Caco-2 (cell line): ENCODE measurements at regions not wholly inside any gene's neighbourhood (a gene's known extent, or its start where the extent isn't known, plus 50 kb on each side); places are given as distances from the start of the nearest gene placed in this dataset. TPM values are rescaled to one million over a fixed set of nuclear protein-coding genes. Genes with fewer than 3 reads are reported as not detected.

Experiments
- BruUV-seq: library from RNA; stranded (reverse); fragments of 400-500 nt; replicated peaks from 2 replicates; lab custom pipeline; 2021; lab: Mats Ljungman, UMichigan
- CTCF ChIA-PET: fragments of 300-600 bp; sonication (Branson Sonifier 250); formaldehyde crosslinking; loops from one replicate; lab custom pipeline; 2022; ENCODE audit warnings: antibody characterized with exemption; lab: Charles Lee
- POLR2A ChIA-PET: fragments of 300-600 bp; sonication (Branson Sonifier 250); formaldehyde crosslinking; loops from one replicate; lab custom pipeline; 2022; ENCODE audit warnings: antibody characterized with exemption; lab: Charles Lee
- DNase-seq, 2 experiments: peaks; one replicate each; pipeline versions ENCODE4 v3.0.0 to v3.0.0-alpha.2; 2020 to 2022
- H3K27me3 ChIP-seq: replicated peaks from 2 replicates; pipeline ENCODE4 v1.6.0; 2011; ENCODE audit warnings: low read length; ENCODE audit not compliant: control insufficient read depth, insufficient read depth
- H3K36me3 ChIP-seq: 2 replicates; pipeline ENCODE4 v1.5.1; 2011; ENCODE audit warnings: low read length; ENCODE audit not compliant: control insufficient read depth, insufficient read depth
- H3K4me1 ChIP-seq: fragments of 250-450 bp; sonication (Bioruptor Pico); 2 replicates; pipeline ENCODE4 v1.5.1; 2020; ENCODE audit warnings: mild to moderate bottlenecking
- H3K4me3 ChIP-seq: 2 replicates; pipeline ENCODE4 v1.5.1; 2011; ENCODE audit warnings: low read depth, mild to moderate bottlenecking, control low read depth, low read length
- H3K9me3 ChIP-seq: fragments of 250-450 bp; sonication (Bioruptor Pico); 2 replicates; pipeline ENCODE4 v1.5.1; 2020; ENCODE audit warnings: mild to moderate bottlenecking, moderate library complexity
- H3K27ac Mint-ChIP-seq: one replicate; pipeline ENCODE4 v1.8.0; 2022; ENCODE audit warnings: mixed read lengths; ENCODE audit not compliant: unreplicated experiment
- H3K27me3 Mint-ChIP-seq: one replicate; pipeline ENCODE4 v1.8.0; 2022; ENCODE audit warnings: mixed read lengths; ENCODE audit not compliant: insufficient read depth, unreplicated experiment
- H3K36me3 Mint-ChIP-seq: one replicate; pipeline ENCODE4 v1.8.0; 2022; ENCODE audit warnings: mild to moderate bottlenecking, mixed read lengths; ENCODE audit not compliant: insufficient read depth, unreplicated experiment
- H3K4me1 Mint-ChIP-seq: one replicate; pipeline ENCODE4 v1.8.0; 2022; ENCODE audit warnings: low read depth, mixed read lengths; ENCODE audit not compliant: unreplicated experiment
- H3K4me3 Mint-ChIP-seq: one replicate; pipeline ENCODE4 v1.8.0; 2022; ENCODE audit warnings: mild to moderate bottlenecking, moderate library complexity, mixed read lengths; ENCODE audit not compliant: unreplicated experiment
- H3K9me3 Mint-ChIP-seq: one replicate; pipeline ENCODE4 v1.8.0; 2022; ENCODE audit warnings: mixed read lengths; ENCODE audit not compliant: unreplicated experiment
- CTCF ChIP-seq, 2 experiments: fragments of 200-600 bp in 1 of 2; IDR thresholded peaks; 1 replicate in 1 of 2; 2 replicates in 1 of 2; pipeline versions ENCODE4 v1.5.1 to v1.8.0; 2011 to 2022; ENCODE audit warnings: antibody characterized with exemption in 1 of 2, control low read depth in 1 of 2, inconsistent platforms in 1 of 2, low read depth in 1 of 2, low read length in 1 of 2, mild to moderate bottlenecking in 1 of 2, moderate library complexity in 1 of 2; ENCODE audit not compliant: insufficient read depth in 1 of 2, severe bottlenecking in 1 of 2, unreplicated experiment in 1 of 2
- intact Hi-C: fragments of 100-400 bp; cut with micrococcal nuclease; formaldehyde crosslinking; loops from one replicate; pipeline ENCODE4 v1.10.0; 2022; ENCODE audit not compliant: unreplicated experiment
- microRNA-seq: library from miRNA; unstranded; fragments of <30 nt; microRNA quantifications from one replicate; pipeline ENCODE4 v1.2.0, GENCODE V29; 2022

GRCh38 chr1:97983126-97983525 is 62.3 kb upstream of the DPYD start:
- Mint-ChIP-seq H3K9me3 (no peaks in the 10 kb centered on the region), H3K36me3 (no peaks in the 10 kb centered on the region), H3K27me3 (peaks cover 3% of the 10 kb centered on the region), H3K4me1 (no peaks in the 10 kb centered on the region), H3K27ac (no peak overlapping the region), H3K4me3 (no peak overlapping the region)
- no TSS peak for BruUV-seq
- CTCF ChIA-PET: no interaction called here
- Histone ChIP-seq H3K36me3 (no peaks in the 10 kb centered on the region), H3K9me3 (no peaks in the 10 kb centered on the region), H3K4me3 (no peak overlapping the region), H3K4me1 (no peaks in the 10 kb centered on the region), H3K27me3 (no peaks in the 10 kb centered on the region)
- DNase-seq: no peak
- no peak for TF ChIP-seq CTCF (IDR thresholded peaks at IDR 0.05; ENCODE audit: insufficient read depth in 1 of 2, low read depth in 1 of 2, low read length in 1 of 2, severe bottlenecking in 1 of 2, unreplicated experiment in 1 of 2)
- intact Hi-C loops: no loop called here
- POLR2A ChIA-PET: no interaction called here

- Mint-ChIP-seq H3K27ac (no peak overlapping the region), H3K4me3 (no peak overlapping the region), H3K9me3 (no peaks in the 10 kb centered on the region), H3K36me3 (no peaks in the 10 kb centered on the region), H3K27me3 (peaks cover 2% of the 10 kb centered on the region), H3K4me1 (no peaks in the 10 kb centered on the region)
- no peak for TF ChIP-seq CTCF (IDR thresholded peaks at IDR 0.05; ENCODE audit: insufficient read depth in 1 of 2, low read depth in 1 of 2, low read length in 1 of 2, severe bottlenecking in 1 of 2, unreplicated experiment in 1 of 2)
- H3K27me3 ChIP-seq: no peaks in the 10 kb centered on the region
- no TSS peak for BruUV-seq
- no peaks in the 10 kb centered on the region for H3K36me3 ChIP-seq
- DNase-seq: no peak
- ChIA-PET CTCF (no interaction called here), POLR2A (no interaction called here)
- intact Hi-C loops: no loop called here
- H3K4me3 ChIP-seq: no peak overlapping the region
- no peaks in the 10 kb centered on the region for H3K9me3 ChIP-seq
- no peaks in the 10 kb centered on the region for H3K4me1 ChIP-seq
These were observed 59.7 kb upstream of the DPYD start for GRCh38 chr1:97980530-97980929.

GRCh38 chr1:97976801-97977200 is 56.0 kb upstream of the DPYD start:
- Histone ChIP-seq H3K4me1 (no peaks in the 10 kb centered on the region), H3K9me3 (no peaks in the 10 kb centered on the region), H3K4me3 (no peak overlapping the region), H3K27me3 (no peaks in the 10 kb centered on the region), H3K36me3 (no peaks in the 10 kb centered on the region)
- Mint-ChIP-seq H3K9me3 (no peaks in the 10 kb centered on the region), H3K27me3 (no peaks in the 10 kb centered on the region), H3K27ac (no peak overlapping the region), H3K4me3 (no peak overlapping the region), H3K4me1 (no peaks in the 10 kb centered on the region), H3K36me3 (no peaks in the 10 kb centered on the region)
- no peak for DNase-seq
- ChIA-PET POLR2A (no interaction called here), CTCF (no interaction called here)
- TF ChIP-seq CTCF (IDR thresholded peaks at IDR 0.05; ENCODE audit: insufficient read depth in 1 of 2, low read depth in 1 of 2, low read length in 1 of 2, severe bottlenecking in 1 of 2, unreplicated experiment in 1 of 2): no peak
- BruUV-seq: no TSS peak
- intact Hi-C loops: no loop called here

Small RNA genes lying in the stretch of these regions (microRNA-seq; reads per million reads assigned to microRNA genes)
- not detected for gene MIR2682
